Bronchial epithelial cell (primary cell): ENCODE measurements at regions not wholly inside any gene's neighbourhood (a gene's known extent, or its start where the extent isn't known, plus 50 kb on each side); places are given as distances from the start of the nearest gene placed in this dataset.

ENCODE experiments used
- DNase-seq: peaks from one replicate; pipeline ENCODE4 v3.0.0-alpha.2; 2010; ENCODE audit warnings: low read depth
- FAIRE-seq: peaks from 2 replicates; lab custom pipeline; 2011; peaks lifted over from hg19 to GRCh38; lab: Jason Lieb, UNC
- H3K27me3 ChIP-seq: 2 replicates; pipeline ENCODE4 v1.5.1; 2011; ENCODE audit warnings: low read length; ENCODE audit not compliant: control insufficient read depth, insufficient read depth
- H3K36me3 ChIP-seq: 2 replicates; pipeline ENCODE4 v1.5.1; 2011; ENCODE audit warnings: low read length; ENCODE audit not compliant: control insufficient read depth, insufficient read depth
- H3K4me3 ChIP-seq: 2 replicates; pipeline ENCODE4 v1.5.1; 2011; ENCODE audit warnings: mild to moderate bottlenecking, low read depth, low read length, control low read depth
- CTCF ChIP-seq: IDR thresholded peaks from 2 replicates; pipeline ENCODE4 v1.5.1; 2011; ENCODE audit warnings: mild to moderate bottlenecking, moderate library complexity, low read length, control low read depth, inconsistent platforms; ENCODE audit not compliant: insufficient read depth, severe bottlenecking

- Histone ChIP-seq H3K27me3 (no peaks in the 10 kb centered on the region), H3K4me3 (no peak overlapping the region), H3K36me3 (no peaks in the 10 kb centered on the region)
- TF ChIP-seq CTCF, result no peak
- DNase-seq (no peak), FAIRE-seq (peak; percentile 13)
These were observed 362.8 kb upstream of the TBX3 start for GRCh38 chr12:115046805-115047204.

- FAIRE-seq (peak; percentile 60), DNase-seq (no peak)
- H3K4me3 ChIP-seq, result no peak overlapping the region
- H3K36me3 ChIP-seq, result no peaks in the 10 kb centered on the region
- no peaks in the 10 kb centered on the region for H3K27me3 ChIP-seq
- no peak for TF ChIP-seq CTCF
These were observed 360.1 kb upstream of the TBX3 start for GRCh38 chr12:115044073-115044472.

- FAIRE-seq (no peak), DNase-seq (no peak)
- no peaks in the 10 kb centered on the region for H3K36me3 ChIP-seq
- H3K27me3 ChIP-seq, result no peaks in the 10 kb centered on the region
- TF ChIP-seq CTCF, result no peak
- no peak overlapping the region for H3K4me3 ChIP-seq
These were observed 359.1 kb upstream of the TBX3 start for GRCh38 chr12:115043079-115043478.

- FAIRE-seq, result no peak
- TF ChIP-seq CTCF, result no peak
These were observed 358.4 kb upstream of the TBX3 start for GRCh38 chr12:115042341-115042740.

GRCh38 chr12:115037830-115038229, 353.9 kb upstream of the TBX3 start:
- Histone ChIP-seq H3K27me3 (no peaks in the 10 kb centered on the region), H3K4me3 (no peak overlapping the region), H3K36me3 (no peaks in the 10 kb centered on the region)
- DNase-seq, result no peak
- TF ChIP-seq CTCF, result no peak
- no peak for FAIRE-seq

More at GRCh38 chr12:115042341-115042740, 358.4 kb upstream of the TBX3 start:
- H3K27me3 ChIP-seq, result no peaks in the 10 kb centered on the region
- no peak overlapping the region for H3K4me3 ChIP-seq
- no peak for DNase-seq
- H3K36me3 ChIP-seq, result no peaks in the 10 kb centered on the region

GRCh38 chr12:115035535-115036107, 351.6 kb upstream of the TBX3 start:
- no peak overlapping the region for H3K4me3 ChIP-seq
- no peaks in the 10 kb centered on the region for H3K36me3 ChIP-seq
- no peak for TF ChIP-seq CTCF
- FAIRE-seq (no peak), DNase-seq (no peak)
- no peaks in the 10 kb centered on the region for H3K27me3 ChIP-seq
